ENCODE measurements at regions not wholly inside any gene's neighbourhood (a gene's known extent, or its start where the extent isn't known, plus 50 kb on each side); places are given as distances from the start of the nearest gene placed in this dataset.
A peak's percentile ranks its signal among the peaks of the same experiment; 100 is the strongest.

GRCh38 chr16:86761111-86762031 is 183.0 kb downstream of the FOXL1 start:
- BruUV-seq (replicated peaks), result no TSS peak
- intact Hi-C loops (cut with micrococcal nuclease; ENCODE audit: unreplicated experiment), result no loop called here
- Histone ChIP-seq H3K27me3 (replicated peaks; ENCODE audit: insufficient read depth, low read depth, low read length, poor library complexity) (peaks cover 59% of the 10 kb centered on the region), H3K27ac (ENCODE audit: low read depth, low read length, poor library complexity, severe bottlenecking) (no peak overlapping the region), H3K4me1 (ENCODE audit: insufficient read depth, low read length, poor library complexity, severe bottlenecking) (peaks cover 4% of the 10 kb centered on the region), H3K36me3 (ENCODE audit: insufficient read depth, low read length, poor library complexity, severe bottlenecking) (no peaks in the 10 kb centered on the region), H3K9me3 (ENCODE audit: low read depth, low read length, poor library complexity, severe bottlenecking) (no peaks in the 10 kb centered on the region), H3K4me3 (ENCODE audit: low read depth, low read length, poor library complexity, severe bottlenecking) (peak overlapping the region; percentile 14)
- ChIA-PET POLR2A (ENCODE audit: low non-redundant PET) (no interaction called here), CTCF (interaction anchor here (0.5 kb wide), 2 partner anchors 110 to 653 kb away, joined by 5 to 6 read pairs; no protein-coding TSS in a partner anchor)
- DNase-seq (ENCODE audit: low spot score), result peak; percentile 69
- TF ChIP-seq CTCF (conservative IDR thresholded peaks at IDR 0.05; ENCODE audit: low read depth, low read length) (peak; percentile 81), EZH2 (IDR thresholded peaks at IDR 0.05; ENCODE audit: borderline replicate concordance, low read depth, low read length, poor library complexity, severe bottlenecking) (peak; percentile 36)

GRCh38 chr16:86762095-86762494 is 183.7 kb downstream of the FOXL1 start:
- no peak overlapping the region for H3K4me3 ChIP-seq (ENCODE audit: low read depth, low read length, poor library complexity, severe bottlenecking)
- TF ChIP-seq EZH2 (IDR thresholded peaks at IDR 0.05; ENCODE audit: borderline replicate concordance, low read depth, low read length, poor library complexity, severe bottlenecking), result no peak
- TF ChIP-seq CTCF (conservative IDR thresholded peaks at IDR 0.05; ENCODE audit: low read depth, low read length), result no peak
- peaks cover 4% of the 10 kb centered on the region for H3K4me1 ChIP-seq (ENCODE audit: insufficient read depth, low read length, poor library complexity, severe bottlenecking)
- no peak overlapping the region for H3K27ac ChIP-seq (ENCODE audit: low read depth, low read length, poor library complexity, severe bottlenecking)
- ChIA-PET CTCF (no interaction called here), POLR2A (ENCODE audit: low non-redundant PET) (no interaction called here)
- H3K9me3 ChIP-seq (ENCODE audit: low read depth, low read length, poor library complexity, severe bottlenecking), result no peaks in the 10 kb centered on the region
- no peak for DNase-seq (ENCODE audit: low spot score)
- H3K36me3 ChIP-seq (ENCODE audit: insufficient read depth, low read length, poor library complexity, severe bottlenecking), result no peaks in the 10 kb centered on the region
- intact Hi-C loops (cut with micrococcal nuclease; ENCODE audit: unreplicated experiment), result no loop called here
- BruUV-seq (replicated peaks), result no TSS peak
- H3K27me3 ChIP-seq (replicated peaks; ENCODE audit: insufficient read depth, low read depth, low read length, poor library complexity), result peaks cover 62% of the 10 kb centered on the region

GRCh38 chr16:86763819-86764218 is 185.5 kb downstream of the FOXL1 start:
- no peak overlapping the region for H3K4me3 ChIP-seq (ENCODE audit: low read depth, low read length, poor library complexity, severe bottlenecking)

More at GRCh38 chr16:86763819-86764218, 185.5 kb downstream of the FOXL1 start:
- BruUV-seq (replicated peaks), result no TSS peak
- H3K36me3 ChIP-seq (ENCODE audit: insufficient read depth, low read length, poor library complexity, severe bottlenecking), result no peaks in the 10 kb centered on the region
- DNase-seq (ENCODE audit: low spot score), result no peak
- peaks cover 72% of the 10 kb centered on the region for H3K27me3 ChIP-seq (replicated peaks; ENCODE audit: insufficient read depth, low read depth, low read length, poor library complexity)
- no peak overlapping the region for H3K27ac ChIP-seq (ENCODE audit: low read depth, low read length, poor library complexity, severe bottlenecking)
- TF ChIP-seq EZH2 (IDR thresholded peaks at IDR 0.05; ENCODE audit: borderline replicate concordance, low read depth, low read length, poor library complexity, severe bottlenecking) (no peak), CTCF (conservative IDR thresholded peaks at IDR 0.05; ENCODE audit: low read depth, low read length) (no peak)
- ChIA-PET POLR2A (ENCODE audit: low non-redundant PET) (no interaction called here), CTCF (no interaction called here)
- peaks cover 4% of the 10 kb centered on the region for H3K4me1 ChIP-seq (ENCODE audit: insufficient read depth, low read length, poor library complexity, severe bottlenecking)
- H3K9me3 ChIP-seq (ENCODE audit: low read depth, low read length, poor library complexity, severe bottlenecking), result no peaks in the 10 kb centered on the region
- intact Hi-C loops (cut with micrococcal nuclease; ENCODE audit: unreplicated experiment), result no loop called here
